K562 (cell line): ENCODE measurements at regions not wholly inside any gene's neighbourhood (a gene's known extent, or its start where the extent isn't known, plus 50 kb on each side); places are given as distances from the start of the nearest gene placed in this dataset.

Experiments used
- ATAC-seq: fragments of 200-7000 bp; cut with Tn5 transposase; 3 replicates; pipeline ENCODE4 v1.9.1; 2020; ENCODE audit warnings: moderate library complexity
- BruUV-seq: library from RNA; stranded (reverse); fragments of 400-500 nt; replicated peaks from 2 replicates; lab custom pipeline; 2021; lab: Mats Ljungman, UMichigan
- CTCF ChIA-PET: fragments of 300-600 bp; formaldehyde crosslinking; extraction: SDS; loops from one replicate; lab custom pipeline; 2021; ENCODE audit warnings: low intra/inter-chr PET ratio; lab: Yijun Ruan, JAX
- POLR2A ChIA-PET: fragments of 300-600, 350-650 bp; sonication (Branson Sonifier 250); formaldehyde crosslinking; extraction: SDS; loops from one replicate; lab custom pipeline; 2021; ENCODE audit warnings: antibody characterized with exemption, inconsistent platforms; lab: Yijun Ruan, JAX
- DNase-seq, 4 experiments: peaks; one replicate each; pipeline versions ENCODE4 v3.0.0 to v3.0.0-alpha.2; 2011 to 2018; ENCODE audit warnings: low spot score in 3 of 4, mixed read lengths in 3 of 4; ENCODE audit errors: extremely low read depth in 1 of 4
- FAIRE-seq: peaks from 2 replicates; lab custom pipeline; 2011; peaks lifted over from hg19 to GRCh38; lab: Jason Lieb, UNC
- H2AFZ ChIP-seq: 2 replicates; pipeline ENCODE4 v1.6.0; 2011; ENCODE audit warnings: low read depth, low read length, control low read depth, inconsistent platforms
- H3K27ac ChIP-seq: fragments of 200-600 bp; 3 replicates; pipeline ENCODE4 v1.8.0; 2011; ENCODE audit warnings: low read depth, mild to moderate bottlenecking, control low read depth, inconsistent platforms, low read length, moderate library complexity, mixed read lengths; ENCODE audit errors: extremely low read depth
- H3K27me3 ChIP-seq, 2 experiments: fragments of 300-600 bp in 1 of 2; 2 replicates in 1 of 2; 3 replicates in 1 of 2; pipeline versions ENCODE4 v1.6.0 to v1.8.0; 2011; ENCODE audit warnings: inconsistent platforms in 2 of 2, low read length in 2 of 2, mild to moderate bottlenecking in 1 of 2, mixed read lengths in 1 of 2, moderate library complexity in 1 of 2; ENCODE audit not compliant: control insufficient read depth in 2 of 2, insufficient read depth in 2 of 2
- H3K36me3 ChIP-seq: fragments of 300-600 bp; 3 replicates; pipeline ENCODE4 v1.8.0; 2011; ENCODE audit warnings: mild to moderate bottlenecking, low read length, inconsistent platforms; ENCODE audit not compliant: control insufficient read depth, insufficient read depth
- H3K4me1 ChIP-seq, 2 experiments: fragments of 200-600 bp in 1 of 2; replicated peaks in 1 of 2; 2 replicates in 1 of 2; 3 replicates in 1 of 2; pipeline versions ENCODE4 v1.5.1 to v1.8.0; 2011; ENCODE audit warnings: inconsistent platforms in 2 of 2, low read length in 2 of 2, mild to moderate bottlenecking in 1 of 2, mixed read lengths in 1 of 2, moderate library complexity in 1 of 2; ENCODE audit not compliant: control insufficient read depth in 2 of 2, insufficient read depth in 2 of 2
- H3K4me2 ChIP-seq: 2 replicates; pipeline ENCODE4 v1.6.1; 2011; ENCODE audit warnings: low read length, control low read depth, inconsistent platforms, mixed read lengths; ENCODE audit not compliant: insufficient read depth
- H3K4me3 ChIP-seq: fragments of 200-600 bp; sonication (generic), shearing (Covaris generic); 2 replicates; pipeline ENCODE4 v1.5.1; 2016; ENCODE audit warnings: control low read depth, inconsistent platforms
- H3K79me2 ChIP-seq: fragments of 200-600 bp; 3 replicates; pipeline ENCODE4 v1.8.0; 2011; ENCODE audit warnings: low read length, inconsistent platforms; ENCODE audit not compliant: control insufficient read depth, insufficient read depth
- H3K9ac ChIP-seq, 2 experiments: 2 replicates each; pipeline versions ENCODE4 v1.6.0 to v1.6.1; 2011; ENCODE audit warnings: low read depth in 2 of 2, low read length in 2 of 2, control low read depth in 1 of 2, inconsistent platforms in 1 of 2, mild to moderate bottlenecking in 1 of 2, mixed read lengths in 1 of 2; ENCODE audit not compliant: insufficient read depth in 1 of 2
- H3K9me1 ChIP-seq: one replicate; pipeline ENCODE4 v1.6.0; 2011; ENCODE audit warnings: inconsistent platforms, mild to moderate bottlenecking, low read length, moderate library complexity; ENCODE audit not compliant: control insufficient read depth, insufficient read depth
- H3K9me3 ChIP-seq: replicated peaks from 2 replicates; pipeline ENCODE4 v1.5.1; 2011; ENCODE audit warnings: low read depth, low read length, inconsistent platforms; ENCODE audit not compliant: control insufficient read depth, insufficient read depth
- H4K20me1 ChIP-seq: replicated peaks from 2 replicates; pipeline ENCODE4 v1.6.1; 2011; ENCODE audit warnings: low read length, inconsistent platforms, mixed read lengths; ENCODE audit not compliant: control insufficient read depth, insufficient read depth
- CREBBP ChIP-seq: IDR thresholded peaks from one replicate; pipeline ENCODE4 v1.6.1; 2012; ENCODE audit warnings: low read depth, mild to moderate bottlenecking, control low read depth, inconsistent platforms, low read length
- E2F3 ChIP-seq: fragments of 250-450 bp; sonication (Bioruptor Pico); IDR thresholded peaks from 2 replicates; pipeline ENCODE4 v1.4.0; 2020; ENCODE audit warnings: mild to moderate bottlenecking
- FOXK2 ChIP-seq, 2 experiments: fragments of 450-650 bp; IDR thresholded peaks in 1 of 2; conservative IDR thresholded peaks in 1 of 2; 2 replicates each; pipeline ENCODE4 v1.6.1; 2016; ENCODE audit warnings: low read depth in 2 of 2, mild to moderate bottlenecking in 1 of 2
- LARP7 ChIP-seq: fragments of 450-650 bp; IDR thresholded peaks from 2 replicates; pipeline ENCODE4 v1.6.1; 2016
- PRPF4 ChIP-seq: fragments of 200-400 bp; formaldehyde crosslinking; IDR thresholded peaks from one replicate; pipeline ENCODE4 v1.6.1; 2017; ENCODE audit warnings: low read length, low read depth, mild to moderate bottlenecking; ENCODE audit not compliant: insufficient read depth, poor library complexity, severe bottlenecking
- SRSF3 ChIP-seq: fragments of 200-400 bp; formaldehyde crosslinking; IDR thresholded peaks from 2 replicates; pipeline ENCODE4 v1.6.1; 2016; ENCODE audit warnings: mild to moderate bottlenecking, low read length, moderate library complexity; ENCODE audit not compliant: insufficient read depth
- TCF7L2 ChIP-seq: fragments of 150-350 bp; IDR thresholded peaks from 2 replicates; pipeline ENCODE4 v1.6.1; 2016; ENCODE audit warnings: low read depth, mild to moderate bottlenecking, low read length, moderate library complexity
- TRIM24 ChIP-seq, 2 experiments: fragments of 450-650 bp; IDR thresholded peaks; 2 replicates each; pipeline ENCODE4 v1.6.1; 2016
- ZNF766 ChIP-seq: fragments of 200-800 bp; sonication (Bioruptor generic); conservative IDR thresholded peaks from 2 replicates; pipeline ENCODE4 v1.6.1; 2016; ENCODE audit warnings: missing genetic modification characterization, missing compliant biosample characterization
- WGBS: fragments of 100-300 bp; shearing (Covaris generic); methylation state at CpG from one replicate; pipeline ENCODE4 v1.1.6; 2016; ENCODE audit warnings: low coverage, mixed read lengths; ENCODE audit not compliant: insufficient coverage; ENCODE audit errors: missing lambda C conversion rate; 5-methylcytosine and 5-hydroxymethylcytosine counted together
- in situ Hi-C: fragments of 300-500 bp; cut with MboI; formaldehyde crosslinking; loops from 4 replicates; pipeline ENCODE4 v1.15.0; 2018; ENCODE audit warnings: inconsistent platforms, mixed read lengths
- intact Hi-C: fragments of 100-400 bp; cut with micrococcal nuclease; formaldehyde crosslinking; loops from 2 replicates; pipeline ENCODE4 v1.14.2; 2022
- TF ChIP-seq, protein P1 (sequence below): fragments of 450-650 bp; IDR thresholded peaks from 2 replicates; pipeline ENCODE4 v1.6.1; 2018; ENCODE audit warnings: mild to moderate bottlenecking, low read depth; ENCODE audit not compliant: partially characterized antibody
- TF ChIP-seq, protein P2 (sequence below): fragments of 450-650 bp; formaldehyde crosslinking; IDR thresholded peaks from 2 replicates; pipeline ENCODE4 v1.4.0; 2022; ENCODE audit warnings: missing genetic modification characterization
- TF ChIP-seq, protein P3 (sequence below): sonication (generic); formaldehyde crosslinking; IDR thresholded peaks from 2 replicates; pipeline ENCODE4 v1.8.0; 2023; ENCODE audit warnings: mild to moderate bottlenecking, missing genetic modification reagents
- TF ChIP-seq, protein P4 (sequence below): fragments of 450-650 bp; IDR thresholded peaks from one replicate; pipeline ENCODE4 v1.6.1; 2018; ENCODE audit warnings: mild to moderate bottlenecking, moderate library complexity; ENCODE audit not compliant: partially characterized antibody

DNA sequence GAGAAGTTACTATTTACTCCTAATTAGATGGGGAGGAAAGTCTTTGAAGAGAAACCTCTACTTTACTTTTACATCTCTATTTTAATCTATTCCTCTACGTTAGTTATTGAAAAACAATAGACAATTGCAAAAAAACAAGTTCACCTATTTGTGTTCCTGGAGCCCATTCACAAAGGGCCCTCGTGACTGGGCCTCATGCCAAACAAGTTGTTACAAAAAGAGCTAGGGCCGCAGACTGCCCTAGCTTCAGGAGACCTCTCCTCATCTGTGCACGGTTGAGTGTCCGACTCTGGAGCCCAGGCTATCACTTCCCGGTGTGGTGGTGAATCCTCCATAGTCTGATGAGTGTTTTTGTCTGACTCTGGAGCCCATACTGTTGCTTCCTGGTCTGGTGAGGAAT, 190.9 kb downstream of the ZNF486 start:
- H3K4me1 ChIP-seq: no peaks in the 10 kb centered on the region
- FAIRE-seq (no peak), DNase-seq (no peak), ATAC-seq (no peak)
- H3K27ac ChIP-seq: no peak overlapping the region
- H3K36me3 ChIP-seq: no peaks in the 10 kb centered on the region
- in situ Hi-C loops (no loop called here), intact Hi-C loops (no loop called here)
- H3K9me3 ChIP-seq: no peaks in the 10 kb centered on the region
- no TSS peak for BruUV-seq
- H3K27me3 ChIP-seq: no peaks in the 10 kb centered on the region
- CTCF ChIA-PET: no interaction called here
- H3K79me2 ChIP-seq: no peaks in the 10 kb centered on the region
- WGBS: 1% methylated on average over 6 of the region's 6 CpGs
- no peak overlapping the region for H2AFZ ChIP-seq
- no peaks in the 10 kb centered on the region for H4K20me1 ChIP-seq
- no peaks in the 10 kb centered on the region for H3K9me1 ChIP-seq
- POLR2A ChIA-PET: no interaction called here
- no peak overlapping the region for H3K4me3 ChIP-seq
- no peak overlapping the region for H3K9ac ChIP-seq
- no peak overlapping the region for H3K4me2 ChIP-seq
- TF ChIP-seq, protein P1, sequence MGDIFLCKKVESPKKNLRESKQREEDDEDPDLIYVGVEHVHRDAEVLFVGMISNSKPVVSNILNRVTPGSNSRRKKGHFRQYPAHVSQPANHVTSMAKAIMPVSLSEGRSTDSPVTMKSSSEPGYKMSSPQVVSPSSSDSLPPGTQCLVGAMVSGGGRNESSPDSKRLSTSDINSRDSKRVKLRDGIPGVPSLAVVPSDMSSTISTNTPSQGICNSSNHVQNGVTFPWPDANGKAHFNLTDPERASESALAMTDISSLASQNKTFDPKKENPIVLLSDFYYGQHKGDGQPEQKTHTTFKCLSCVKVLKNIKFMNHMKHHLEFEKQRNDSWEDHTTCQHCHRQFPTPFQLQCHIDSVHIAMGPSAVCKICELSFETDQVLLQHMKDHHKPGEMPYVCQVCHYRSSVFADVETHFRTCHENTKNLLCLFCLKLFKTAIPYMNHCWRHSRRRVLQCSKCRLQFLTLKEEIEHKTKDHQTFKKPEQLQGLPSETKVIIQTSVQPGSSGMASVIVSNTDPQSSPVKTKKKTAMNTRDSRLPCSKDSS: no peak
- TF ChIP-seq, protein P2, sequence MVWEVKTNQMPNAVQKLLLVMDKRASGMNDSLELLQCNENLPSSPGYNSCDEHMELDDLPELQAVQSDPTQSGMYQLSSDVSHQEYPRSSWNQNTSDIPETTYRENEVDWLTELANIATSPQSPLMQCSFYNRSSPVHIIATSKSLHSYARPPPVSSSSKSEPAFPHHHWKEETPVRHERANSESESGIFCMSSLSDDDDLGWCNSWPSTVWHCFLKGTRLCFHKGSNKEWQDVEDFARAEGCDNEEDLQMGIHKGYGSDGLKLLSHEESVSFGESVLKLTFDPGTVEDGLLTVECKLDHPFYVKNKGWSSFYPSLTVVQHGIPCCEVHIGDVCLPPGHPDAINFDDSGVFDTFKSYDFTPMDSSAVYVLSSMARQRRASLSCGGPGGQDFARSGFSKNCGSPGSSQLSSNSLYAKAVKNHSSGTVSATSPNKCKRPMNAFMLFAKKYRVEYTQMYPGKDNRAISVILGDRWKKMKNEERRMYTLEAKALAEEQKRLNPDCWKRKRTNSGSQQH: no peak
- TF ChIP-seq SRSF3 (no peak), LARP7 (no peak), CREBBP (no peak), E2F3 (CRISPR knock-in tag) (no peak), TRIM24 (IDR thresholded peaks at IDR 0.05) (no peak), FOXK2 (conservative IDR thresholded peaks at IDR 0.05 in 1 of 2, IDR thresholded peaks at IDR 0.05 in 1 of 2; ENCODE audit: low read depth in 2 of 2) (no peak), PRPF4 (no peak), TCF7L2 (no peak), ZNF766 (no peak)
- TF ChIP-seq, protein P3, sequence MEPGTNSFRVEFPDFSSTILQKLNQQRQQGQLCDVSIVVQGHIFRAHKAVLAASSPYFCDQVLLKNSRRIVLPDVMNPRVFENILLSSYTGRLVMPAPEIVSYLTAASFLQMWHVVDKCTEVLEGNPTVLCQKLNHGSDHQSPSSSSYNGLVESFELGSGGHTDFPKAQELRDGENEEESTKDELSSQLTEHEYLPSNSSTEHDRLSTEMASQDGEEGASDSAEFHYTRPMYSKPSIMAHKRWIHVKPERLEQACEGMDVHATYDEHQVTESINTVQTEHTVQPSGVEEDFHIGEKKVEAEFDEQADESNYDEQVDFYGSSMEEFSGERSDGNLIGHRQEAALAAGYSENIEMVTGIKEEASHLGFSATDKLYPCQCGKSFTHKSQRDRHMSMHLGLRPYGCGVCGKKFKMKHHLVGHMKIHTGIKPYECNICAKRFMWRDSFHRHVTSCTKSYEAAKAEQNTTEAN: no peak
- TF ChIP-seq, protein P4, sequence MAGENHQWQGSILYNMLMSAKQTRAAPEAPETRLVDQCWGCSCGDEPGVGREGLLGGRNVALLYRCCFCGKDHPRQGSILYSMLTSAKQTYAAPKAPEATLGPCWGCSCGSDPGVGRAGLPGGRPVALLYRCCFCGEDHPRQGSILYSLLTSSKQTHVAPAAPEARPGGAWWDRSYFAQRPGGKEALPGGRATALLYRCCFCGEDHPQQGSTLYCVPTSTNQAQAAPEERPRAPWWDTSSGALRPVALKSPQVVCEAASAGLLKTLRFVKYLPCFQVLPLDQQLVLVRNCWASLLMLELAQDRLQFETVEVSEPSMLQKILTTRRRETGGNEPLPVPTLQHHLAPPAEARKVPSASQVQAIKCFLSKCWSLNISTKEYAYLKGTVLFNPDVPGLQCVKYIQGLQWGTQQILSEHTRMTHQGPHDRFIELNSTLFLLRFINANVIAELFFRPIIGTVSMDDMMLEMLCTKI: no peak
